ENCODE measurements at regions not wholly inside any gene's neighbourhood (a gene's known extent, or its start where the extent isn't known, plus 50 kb on each side); places are given as distances from the start of the nearest gene placed in this dataset.
A peak's percentile ranks its signal among the peaks of the same experiment; 100 is the strongest.

DNA sequence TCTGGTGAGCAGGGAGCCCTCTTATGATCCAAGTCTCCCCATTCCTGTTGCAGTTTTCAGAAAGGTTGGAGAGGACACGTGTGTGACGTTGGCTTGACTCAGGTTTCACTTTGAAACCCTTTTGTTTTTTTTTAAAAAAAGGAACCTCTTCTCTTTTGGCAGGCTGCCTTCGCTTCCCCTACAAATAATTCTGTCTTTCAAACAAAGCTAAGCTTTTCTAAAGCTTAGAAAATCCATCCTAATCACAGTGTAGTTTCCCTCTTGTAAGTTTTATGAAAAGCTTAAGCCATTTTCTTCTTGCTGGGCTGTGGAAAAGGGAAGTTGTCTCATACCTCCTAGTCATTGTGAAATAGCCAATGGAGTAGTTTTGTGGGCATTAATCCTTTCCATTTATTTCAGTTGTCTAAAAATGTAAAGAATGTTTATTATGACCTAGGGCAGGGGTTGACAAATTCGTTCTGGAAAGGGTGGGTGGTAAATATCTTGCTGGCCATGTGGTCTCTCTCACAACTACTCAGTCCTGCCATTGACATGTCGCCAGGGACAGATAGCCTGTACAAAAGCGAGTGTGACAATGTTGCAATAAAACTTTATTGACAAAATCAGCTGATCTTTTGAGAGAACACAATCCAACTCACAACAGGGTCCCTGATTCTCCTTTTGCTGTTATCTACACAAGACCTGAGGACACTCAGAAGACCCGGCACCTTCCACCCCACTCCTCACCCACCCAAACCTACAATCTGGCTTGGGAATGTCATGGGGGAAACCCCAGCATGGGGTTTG is 878.8 kb downstream of the RNF144A start:
- TF ChIP-seq, protein P1, sequence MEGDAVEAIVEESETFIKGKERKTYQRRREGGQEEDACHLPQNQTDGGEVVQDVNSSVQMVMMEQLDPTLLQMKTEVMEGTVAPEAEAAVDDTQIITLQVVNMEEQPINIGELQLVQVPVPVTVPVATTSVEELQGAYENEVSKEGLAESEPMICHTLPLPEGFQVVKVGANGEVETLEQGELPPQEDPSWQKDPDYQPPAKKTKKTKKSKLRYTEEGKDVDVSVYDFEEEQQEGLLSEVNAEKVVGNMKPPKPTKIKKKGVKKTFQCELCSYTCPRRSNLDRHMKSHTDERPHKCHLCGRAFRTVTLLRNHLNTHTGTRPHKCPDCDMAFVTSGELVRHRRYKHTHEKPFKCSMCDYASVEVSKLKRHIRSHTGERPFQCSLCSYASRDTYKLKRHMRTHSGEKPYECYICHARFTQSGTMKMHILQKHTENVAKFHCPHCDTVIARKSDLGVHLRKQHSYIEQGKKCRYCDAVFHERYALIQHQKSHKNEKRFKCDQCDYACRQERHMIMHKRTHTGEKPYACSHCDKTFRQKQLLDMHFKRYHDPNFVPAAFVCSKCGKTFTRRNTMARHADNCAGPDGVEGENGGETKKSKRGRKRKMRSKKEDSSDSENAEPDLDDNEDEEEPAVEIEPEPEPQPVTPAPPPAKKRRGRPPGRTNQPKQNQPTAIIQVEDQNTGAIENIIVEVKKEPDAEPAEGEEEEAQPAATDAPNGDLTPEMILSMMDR (conservative IDR thresholded peaks at IDR 0.05; ENCODE audit: low read depth, low read length): no peak
- no peak for DNase-seq (ENCODE audit: low read depth)
- no peak overlapping the region for H3K4me3 ChIP-seq (ENCODE audit: low read depth, low read length)

DNA sequence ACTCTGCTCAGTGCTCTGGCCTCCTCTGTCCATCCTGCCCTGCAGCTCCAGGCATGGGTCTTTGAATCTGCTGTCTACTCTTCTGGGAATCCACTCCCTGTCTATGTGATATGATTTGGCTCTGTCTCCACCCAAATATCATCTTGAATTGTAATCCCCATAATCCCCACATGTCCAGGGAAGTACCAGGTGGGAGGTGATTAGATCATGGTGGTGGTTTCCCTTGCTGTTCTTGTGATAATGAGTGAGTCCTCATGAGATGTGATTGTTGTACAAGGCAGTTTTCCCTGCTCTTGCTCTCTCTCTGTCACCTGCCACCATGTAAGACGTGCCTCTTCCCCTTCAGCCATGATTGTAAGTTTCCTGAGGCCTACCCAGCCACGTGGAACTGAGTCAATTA is 881.8 kb upstream of the ID2 start:
- DNase-seq (ENCODE audit: low read depth): no peak
- TF ChIP-seq, protein P1 (conservative IDR thresholded peaks at IDR 0.05; ENCODE audit: low read depth, low read length): no peak
- no peak overlapping the region for H3K4me3 ChIP-seq (ENCODE audit: low read depth, low read length)

GRCh38 chr2:7801212-7801611 is 880.6 kb upstream of the ID2 start:
- TF ChIP-seq, protein P1 (conservative IDR thresholded peaks at IDR 0.05; ENCODE audit: low read depth, low read length): no peak
- no peak overlapping the region for H3K4me3 ChIP-seq (ENCODE audit: low read depth, low read length)
- no peak for DNase-seq (ENCODE audit: low read depth)

GRCh38 chr2:7803515-7803914 is 878.3 kb upstream of the ID2 start:
- no peak overlapping the region for H3K4me3 ChIP-seq (ENCODE audit: low read depth, low read length)
- no peak for DNase-seq (ENCODE audit: low read depth)
- TF ChIP-seq, protein P1 (conservative IDR thresholded peaks at IDR 0.05; ENCODE audit: low read depth, low read length): no peak

DNA sequence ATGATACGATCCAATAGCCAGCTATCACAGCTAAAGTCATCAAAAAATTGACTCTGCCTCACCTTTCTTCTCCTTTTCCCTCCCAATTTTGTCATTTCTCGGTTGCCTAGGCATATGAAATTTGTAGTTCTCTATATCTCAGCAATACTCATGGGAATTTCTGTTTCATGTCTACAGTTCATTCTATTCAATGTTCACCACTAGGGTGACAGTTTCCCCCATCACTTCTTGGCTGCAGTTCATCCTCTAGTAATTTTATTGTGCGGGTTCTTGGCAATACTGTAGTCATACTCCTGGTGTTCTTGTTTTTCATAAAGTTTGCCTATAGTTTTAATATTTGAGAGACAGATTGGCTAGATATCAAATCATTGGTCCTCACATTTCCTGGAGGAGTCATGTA is 872.2 kb upstream of the ID2 start:
- no peak for DNase-seq (ENCODE audit: low read depth)
- TF ChIP-seq, protein P1 (conservative IDR thresholded peaks at IDR 0.05; ENCODE audit: low read depth, low read length): peak; percentile 27
- H3K4me3 ChIP-seq (ENCODE audit: low read depth, low read length): no peak overlapping the region

DNA sequence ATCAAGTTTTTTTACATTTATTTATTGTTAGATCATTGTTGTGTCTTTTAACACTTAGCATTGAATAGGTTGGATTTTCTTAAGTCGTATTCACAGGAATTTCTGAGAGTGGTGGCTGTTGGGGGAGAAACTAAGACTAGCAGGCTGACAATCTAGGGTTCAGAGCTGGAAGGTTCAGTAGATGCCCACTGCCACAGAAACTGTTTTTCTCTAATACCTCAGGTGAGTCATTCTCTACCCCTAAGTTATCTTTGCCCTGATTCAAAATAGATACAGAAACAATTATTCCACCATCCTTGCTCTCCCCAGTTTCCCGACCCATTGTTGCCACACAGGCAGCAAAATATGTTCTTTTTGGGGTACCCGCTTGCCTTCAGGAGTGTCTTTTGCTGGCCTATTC is 870.8 kb upstream of the ID2 start:
- TF ChIP-seq, protein P1 (conservative IDR thresholded peaks at IDR 0.05; ENCODE audit: low read depth, low read length): no peak
- DNase-seq (ENCODE audit: low read depth): no peak
- no peak overlapping the region for H3K4me3 ChIP-seq (ENCODE audit: low read depth, low read length)

All from epithelial cell of proximal tubule (primary cell).